Fibroblast of the conjunctiva (primary cell): ENCODE measurements at regions not wholly inside any gene's neighbourhood (a gene's known extent, or its start where the extent isn't known, plus 50 kb on each side); places are given as distances from the start of the nearest gene placed in this dataset.
"Not testable (repeated sequence)": the region's sequence is repeated elsewhere in the genome, so short reads cannot be mapped to it uniquely, and the experiment has no call there.

Experiments
- DNase-seq: peaks from one replicate; pipeline ENCODE4 v3.0.0-alpha.2; 2010; ENCODE audit warnings: low read depth

GRCh38 chr12:91667694-91668093, 478.0 kb downstream of the BTG1 start:
- no peak for DNase-seq

GRCh38 chr12:91663744-91664143, 481.1 kb upstream of the DCN start:
- no peak for DNase-seq

GRCh38 chr12:91663310-91663709, 480.7 kb upstream of the DCN start:
- DNase-seq = no peak

- DNase-seq = no peak
Observed at GRCh38 chr12:91662021-91662420, 479.4 kb upstream of the DCN start.

GRCh38 chr12:91657032-91657431, 474.4 kb upstream of the DCN start:
- no peak for DNase-seq

GRCh38 chr12:91655966-91656365, 473.3 kb upstream of the DCN start:
- no peak for DNase-seq

GRCh38 chr12:91654087-91654486, 471.5 kb upstream of the DCN start:
- no peak for DNase-seq

GRCh38 chr12:91651728-91652127, 469.1 kb upstream of the DCN start:
- DNase-seq = no peak

- DNase-seq = no peak
Observed at GRCh38 chr12:91643763-91644162, 461.1 kb upstream of the DCN start.

GRCh38 chr12:91640021-91640420, 457.4 kb upstream of the DCN start:
- DNase-seq = no peak

- DNase-seq = no peak
Observed at GRCh38 chr12:91639327-91639726, 456.7 kb upstream of the DCN start.

GRCh38 chr12:91637789-91638624, 455.4 kb upstream of the DCN start:
- DNase-seq = no peak

- no peak for DNase-seq
Observed at GRCh38 chr12:91636721-91637120, 454.1 kb upstream of the DCN start.

- DNase-seq = not testable (repeated sequence)
Observed at GRCh38 chr12:91634386-91634713, 451.7 kb upstream of the DCN start.

GRCh38 chr12:91633734-91634357, 451.2 kb upstream of the DCN start:
- DNase-seq = no peak

- no peak for DNase-seq
Observed at GRCh38 chr12:91633206-91633605, 450.6 kb upstream of the DCN start.

GRCh38 chr12:91632042-91632786, 449.6 kb upstream of the DCN start:
- no peak for DNase-seq

GRCh38 chr12:91630596-91631293, 448.1 kb upstream of the DCN start:
- DNase-seq = no peak

GRCh38 chr12:91630083-91630482, 447.5 kb upstream of the DCN start:
- DNase-seq = no peak

- DNase-seq = no peak
Observed at GRCh38 chr12:91629440-91629839, 446.8 kb upstream of the DCN start.

GRCh38 chr12:91628656-91629055, 446.0 kb upstream of the DCN start:
- no peak for DNase-seq

GRCh38 chr12:91627225-91627624, 444.6 kb upstream of the DCN start:
- no peak for DNase-seq

GRCh38 chr12:91622981-91623380, 440.4 kb upstream of the DCN start:
- DNase-seq = no peak
